C1 segment of cervical spinal cord (tissue), 14 donors: ENCODE measurements at regions not wholly inside any gene's neighbourhood (a gene's known extent, or its start where the extent isn't known, plus 50 kb on each side); places are given as distances from the start of the nearest gene placed in this dataset.
A peak's percentile ranks its signal among the peaks of the same experiment; 100 is the strongest.

Experiments
- DNase-seq, 14 donors: peaks; one replicate each; lab custom pipeline; 2025; lab: John Stamatoyannopoulos, UW

- no peak for DNase-seq
These were observed 137.0 kb upstream of the SLCO3A1 start for GRCh38 chr15:91716536-91716935.

GRCh38 chr15:91717811-91718210 is 135.7 kb upstream of the SLCO3A1 start:
- no peak for DNase-seq

DNA sequence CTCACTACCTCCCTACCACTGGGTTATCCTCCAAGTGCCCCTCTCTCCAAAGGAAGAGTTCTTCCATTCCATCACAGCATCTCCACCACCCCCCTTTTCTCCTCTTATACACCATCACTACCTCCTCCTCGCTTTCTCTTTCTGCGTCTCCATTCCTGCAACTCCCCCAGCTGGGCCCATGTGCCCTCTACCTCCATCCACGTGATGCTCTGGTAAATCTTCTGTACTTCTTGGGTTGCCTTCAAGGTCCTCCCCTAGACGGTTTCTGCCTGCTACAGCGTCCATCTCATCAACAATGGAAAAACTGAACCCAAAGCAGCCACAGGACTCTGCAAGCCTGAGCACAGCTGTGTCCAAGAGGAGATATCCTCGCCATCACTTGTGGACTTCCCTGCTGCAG is 129.5 kb upstream of the SLCO3A1 start:
- no peak for DNase-seq

DNA sequence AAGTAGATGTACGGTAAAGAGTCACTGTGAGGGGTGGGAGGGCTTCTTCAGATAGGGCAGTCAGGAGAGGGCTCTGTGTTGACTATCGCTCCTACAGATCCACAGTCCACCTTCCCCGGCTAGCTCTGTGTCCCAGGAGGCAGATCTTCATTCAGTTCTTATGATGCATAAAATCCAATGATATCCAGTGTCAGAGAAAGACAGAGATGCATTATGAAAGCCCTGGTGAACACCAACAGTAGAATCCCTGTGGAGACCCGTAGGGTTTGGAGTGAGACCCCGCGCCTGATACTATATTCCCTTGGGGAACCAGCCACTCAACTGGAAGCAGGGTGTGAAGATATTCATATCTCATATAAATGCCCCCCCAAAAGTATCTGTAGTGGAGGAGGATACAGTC is 119.8 kb upstream of the SLCO3A1 start:
- DNase-seq, result no peak

DNA sequence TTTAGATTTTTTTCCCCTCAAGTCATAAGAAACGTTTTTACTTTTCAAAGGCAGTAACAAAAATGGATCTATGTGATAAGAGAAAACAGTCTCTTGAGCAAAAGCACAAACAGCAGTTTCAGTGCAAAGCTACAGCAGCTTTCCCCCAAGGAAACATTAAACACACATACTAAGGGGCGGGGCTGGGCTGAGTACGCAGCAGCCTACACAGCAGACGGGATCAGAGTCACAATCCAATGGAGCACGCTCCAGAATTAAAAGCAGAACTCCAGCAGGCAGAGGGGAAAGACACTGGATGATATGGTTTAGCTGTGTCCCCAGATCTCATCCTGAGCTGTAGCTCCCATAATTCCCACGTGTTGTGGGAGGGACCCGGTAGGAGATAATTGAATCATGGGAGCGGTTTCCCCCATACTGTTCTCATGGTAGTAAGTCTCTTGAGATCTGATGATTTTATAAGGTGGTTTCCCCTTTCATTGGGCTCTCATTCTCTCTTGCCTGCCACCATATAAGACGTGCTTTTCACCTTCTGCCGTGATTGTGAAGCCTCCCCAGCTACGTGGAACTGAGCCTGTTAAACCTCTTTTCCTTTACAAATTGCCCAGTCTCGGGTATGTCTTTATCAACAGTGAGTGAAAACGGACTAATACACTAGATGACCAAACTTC is 116.2 kb upstream of the SLCO3A1 start:
- no peak for DNase-seq

- DNase-seq, result no peak
These were observed 111.5 kb upstream of the SLCO3A1 start for GRCh38 chr15:91741986-91742385.

- peak in 2 of 14 donors; percentile 7 to 63 for DNase-seq
These were observed 101.9 kb upstream of the SLCO3A1 start for GRCh38 chr15:91751611-91752010.

DNA sequence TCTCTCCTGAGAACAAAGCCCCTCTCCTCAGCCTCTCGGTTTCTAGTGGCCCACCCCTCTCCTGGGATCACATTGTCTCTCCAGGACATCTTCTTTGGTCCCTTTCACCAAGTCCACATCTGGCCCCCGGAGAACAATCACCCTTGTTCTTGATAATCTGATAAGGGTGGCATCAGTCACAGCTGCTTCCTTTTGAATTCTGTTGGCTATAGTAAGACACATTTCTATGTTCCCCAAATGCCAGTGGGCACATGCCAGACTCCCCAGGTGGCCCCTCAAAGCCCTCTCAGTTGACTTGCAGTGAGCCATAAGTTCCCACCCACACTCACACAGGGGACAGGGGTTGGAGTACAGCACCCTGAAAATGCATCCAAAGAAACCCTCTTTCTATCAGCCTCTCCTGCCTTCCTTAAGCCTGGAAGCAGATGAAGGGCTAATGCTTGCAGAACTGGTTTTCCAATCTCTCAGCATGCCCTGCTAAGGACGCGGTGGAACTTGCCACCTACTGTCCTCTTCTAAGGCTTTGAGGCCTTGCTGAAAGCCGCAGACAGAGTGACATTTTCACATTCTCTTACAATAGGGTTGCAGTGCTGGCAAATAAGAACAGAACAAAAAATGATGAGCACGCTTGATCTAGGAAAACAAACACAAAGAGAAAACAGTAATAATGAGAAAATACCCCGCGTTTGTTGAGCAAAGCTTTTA is 101.3 kb upstream of the SLCO3A1 start:
- DNase-seq, result peak in 7 of 14 donors; percentile 1 to 63 (median 30)

GRCh38 chr15:91759560-91759959 is 93.9 kb upstream of the SLCO3A1 start:
- DNase-seq, result no peak

DNA sequence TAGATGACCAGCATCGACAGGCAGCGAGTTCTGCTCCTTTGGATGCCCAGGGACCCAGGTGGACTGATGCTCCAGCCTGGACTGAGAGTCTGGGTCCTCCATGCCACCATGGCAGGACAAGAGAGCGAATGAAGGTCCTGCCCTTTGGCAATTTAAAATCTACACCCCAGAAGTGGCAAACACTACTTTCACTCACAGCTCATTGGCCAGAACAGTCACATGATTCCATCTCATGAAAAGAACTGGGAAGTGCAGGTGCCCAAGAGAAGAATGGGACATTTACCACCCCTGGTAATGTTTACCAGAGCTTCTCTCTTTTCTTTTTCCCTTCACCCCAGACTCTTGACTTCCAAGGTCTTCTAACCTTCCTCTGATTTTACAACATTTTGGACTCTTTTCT is 87.8 kb upstream of the SLCO3A1 start:
- no peak for DNase-seq

DNA sequence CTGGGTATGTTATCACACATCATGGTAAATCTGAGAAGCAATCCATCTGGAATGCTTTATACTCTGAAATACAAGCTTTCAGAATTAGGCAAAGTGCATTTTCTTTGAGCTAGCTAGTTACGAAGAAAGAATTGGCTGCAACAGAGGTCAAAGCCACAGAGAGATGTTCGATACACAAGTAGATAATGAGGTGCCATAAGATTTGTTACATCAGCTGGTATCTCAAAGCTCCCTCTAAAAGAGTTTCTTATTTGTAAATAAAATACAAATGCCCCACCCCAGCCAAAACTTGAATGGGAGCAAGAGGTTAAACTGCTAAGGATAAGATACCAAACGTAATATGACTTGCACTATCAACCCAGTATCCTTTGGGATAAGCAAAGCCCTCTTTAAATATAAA is 84.0 kb upstream of the SLCO3A1 start:
- DNase-seq, result no peak

GRCh38 chr15:91769894-91770293 is 83.6 kb upstream of the SLCO3A1 start:
- no peak for DNase-seq

DNA sequence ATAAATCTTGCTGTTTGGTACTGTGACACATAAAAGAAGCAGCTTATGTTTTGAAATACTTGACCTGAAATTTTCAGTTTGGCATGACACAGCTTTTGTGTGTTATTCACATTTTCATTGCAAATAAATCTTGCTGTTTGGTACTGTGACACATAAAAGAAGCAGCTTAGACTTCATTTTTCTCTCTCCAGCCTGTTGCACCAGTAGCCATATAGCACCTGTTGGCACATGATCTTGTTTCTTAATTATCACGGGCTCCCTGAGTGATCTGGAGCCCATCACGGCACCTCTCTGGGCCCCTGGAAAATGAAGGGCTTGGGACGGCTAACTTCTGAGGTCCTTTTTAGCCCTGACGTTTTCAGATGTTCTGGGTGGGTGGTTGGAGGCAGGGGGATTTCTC is 77.4 kb upstream of the SLCO3A1 start:
- no peak for DNase-seq

- no peak for DNase-seq
These were observed 73.5 kb upstream of the SLCO3A1 start for GRCh38 chr15:91779960-91780359.

DNA sequence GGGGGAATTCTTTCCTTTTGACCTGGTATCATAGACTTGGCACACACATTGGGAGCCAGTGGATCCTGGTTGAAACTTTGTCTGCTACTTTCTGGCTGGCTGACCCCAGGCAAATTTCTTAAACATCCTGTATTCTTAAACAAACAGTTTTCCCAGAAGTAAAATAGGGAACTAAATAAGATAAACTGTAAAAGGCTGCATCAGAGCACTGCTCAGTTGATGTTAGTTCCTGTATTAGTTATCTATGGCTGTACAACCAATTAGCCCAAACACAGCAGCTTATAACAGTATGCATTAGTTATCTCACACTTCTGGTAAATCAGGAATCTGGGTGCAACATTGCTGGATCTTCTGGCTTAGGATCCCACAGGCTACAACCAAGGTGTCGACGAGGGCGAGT is 73.1 kb upstream of the SLCO3A1 start:
- no peak for DNase-seq

- DNase-seq, result no peak
These were observed 71.3 kb upstream of the SLCO3A1 start for GRCh38 chr15:91782221-91782620.

GRCh38 chr15:91783008-91783407 is 70.5 kb upstream of the SLCO3A1 start:
- no peak for DNase-seq

DNA sequence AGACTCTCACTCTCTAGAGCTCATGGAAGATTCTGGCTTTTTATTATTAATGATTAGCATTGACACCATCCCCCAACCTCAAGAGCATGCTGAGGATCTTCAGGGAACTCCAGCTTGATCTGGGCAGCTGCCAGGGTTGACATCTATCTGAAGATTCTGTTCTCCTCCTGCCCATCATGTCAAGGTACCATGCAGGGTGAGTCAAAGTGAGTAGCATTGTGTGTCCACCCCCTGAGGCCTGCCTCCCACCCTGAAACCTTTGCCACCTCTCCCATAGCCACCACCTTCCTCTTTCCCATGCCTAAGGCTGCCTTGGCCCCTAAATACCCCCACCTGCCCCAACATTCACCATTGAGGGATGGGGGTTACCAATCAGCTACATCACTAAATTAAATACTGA is 70.1 kb upstream of the SLCO3A1 start:
- DNase-seq, result no peak

- DNase-seq, result no peak
These were observed 68.4 kb upstream of the SLCO3A1 start for GRCh38 chr15:91784973-91785709.

DNA sequence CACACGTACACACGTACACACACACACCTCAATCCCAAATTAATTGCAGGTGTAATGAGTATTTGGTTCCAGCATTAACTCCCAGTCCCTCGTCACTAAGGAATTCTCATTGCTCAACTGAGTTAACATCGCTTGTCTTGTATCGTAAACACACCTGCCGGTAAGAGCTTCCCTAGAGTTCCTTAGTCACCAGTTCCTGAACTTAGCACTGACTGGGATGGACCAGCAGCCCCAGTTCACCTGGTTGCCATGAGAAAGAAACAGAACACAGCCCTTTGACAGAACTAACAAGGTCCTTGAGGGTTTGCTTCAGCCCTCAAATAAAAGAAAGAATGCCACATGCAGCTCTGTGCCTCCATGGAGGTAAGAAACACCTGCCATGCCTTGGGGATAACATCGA is 66.3 kb upstream of the SLCO3A1 start:
- no peak for DNase-seq

DNA sequence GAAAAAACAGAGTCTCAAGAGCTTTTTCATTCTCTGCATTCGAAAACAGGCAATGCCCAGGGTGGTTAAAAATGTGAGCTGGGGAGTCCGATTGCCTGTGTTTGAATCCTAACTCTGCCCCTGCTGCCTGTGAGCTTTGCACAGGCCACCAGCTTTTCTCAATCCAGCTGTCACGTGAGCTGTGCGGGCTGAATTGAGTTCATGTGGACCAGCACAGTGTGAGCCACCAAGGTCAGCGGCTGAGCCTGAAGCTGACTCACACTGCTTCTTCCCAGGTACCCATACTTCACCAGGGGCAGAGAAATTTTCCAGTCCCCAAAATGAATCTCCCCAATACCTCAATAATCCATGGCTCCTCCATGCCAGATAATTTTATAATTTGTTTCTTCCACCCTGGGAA is 64.4 kb upstream of the SLCO3A1 start:
- DNase-seq, result no peak

DNA sequence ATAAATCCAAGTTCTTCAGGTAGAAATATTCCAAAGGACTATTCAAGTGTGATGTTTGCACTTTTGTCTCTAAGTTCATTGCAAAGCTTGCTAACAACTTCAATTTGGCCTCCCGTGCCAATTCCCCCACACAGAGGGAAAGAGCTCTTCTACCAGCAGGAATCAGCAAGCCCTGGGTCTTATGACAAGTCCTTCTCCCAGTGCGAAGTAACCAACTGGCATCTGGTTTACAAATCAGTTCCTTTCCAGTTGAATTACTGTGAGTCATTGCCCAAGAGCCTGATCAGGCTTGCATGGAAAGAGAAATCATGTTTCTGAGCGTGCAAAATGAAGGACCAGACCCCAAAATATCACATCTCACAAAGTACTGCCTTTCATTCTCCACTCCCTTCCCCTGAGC is 62.7 kb upstream of the SLCO3A1 start:
- DNase-seq, result no peak

GRCh38 chr15:91793771-91794170 is 59.7 kb upstream of the SLCO3A1 start:
- no peak for DNase-seq
